ENCODE measurements at regions not wholly inside any gene's neighbourhood (a gene's known extent, or its start where the extent isn't known, plus 50 kb on each side); places are given as distances from the start of the nearest gene placed in this dataset.
A peak's percentile ranks its signal among the peaks of the same experiment; 100 is the strongest.

GRCh38 chr20:39939241-39939865, 749.7 kb downstream of the MAFB start:
- H3K36me3 ChIP-seq (ENCODE audit: insufficient read depth) = no peaks in the 10 kb centered on the region
- H3K27ac Mint-ChIP-seq = peak overlapping the region; percentile 30; the same call in 1 of the 2 replicates
- peaks cover 2% of the 10 kb centered on the region; the same call in 1 of the 3 replicates for H3K36me3 Mint-ChIP-seq (ENCODE audit: low read depth)
- H4K20me1 ChIP-seq (replicated peaks; ENCODE audit: insufficient read depth) = no peaks in the 10 kb centered on the region
- H3K4me2 ChIP-seq = no peak overlapping the region
- H3K4me3 ChIP-seq = no peak overlapping the region
- DNase-seq (ENCODE audit: low spot score) = no peak
- TF ChIP-seq, protein P1, sequence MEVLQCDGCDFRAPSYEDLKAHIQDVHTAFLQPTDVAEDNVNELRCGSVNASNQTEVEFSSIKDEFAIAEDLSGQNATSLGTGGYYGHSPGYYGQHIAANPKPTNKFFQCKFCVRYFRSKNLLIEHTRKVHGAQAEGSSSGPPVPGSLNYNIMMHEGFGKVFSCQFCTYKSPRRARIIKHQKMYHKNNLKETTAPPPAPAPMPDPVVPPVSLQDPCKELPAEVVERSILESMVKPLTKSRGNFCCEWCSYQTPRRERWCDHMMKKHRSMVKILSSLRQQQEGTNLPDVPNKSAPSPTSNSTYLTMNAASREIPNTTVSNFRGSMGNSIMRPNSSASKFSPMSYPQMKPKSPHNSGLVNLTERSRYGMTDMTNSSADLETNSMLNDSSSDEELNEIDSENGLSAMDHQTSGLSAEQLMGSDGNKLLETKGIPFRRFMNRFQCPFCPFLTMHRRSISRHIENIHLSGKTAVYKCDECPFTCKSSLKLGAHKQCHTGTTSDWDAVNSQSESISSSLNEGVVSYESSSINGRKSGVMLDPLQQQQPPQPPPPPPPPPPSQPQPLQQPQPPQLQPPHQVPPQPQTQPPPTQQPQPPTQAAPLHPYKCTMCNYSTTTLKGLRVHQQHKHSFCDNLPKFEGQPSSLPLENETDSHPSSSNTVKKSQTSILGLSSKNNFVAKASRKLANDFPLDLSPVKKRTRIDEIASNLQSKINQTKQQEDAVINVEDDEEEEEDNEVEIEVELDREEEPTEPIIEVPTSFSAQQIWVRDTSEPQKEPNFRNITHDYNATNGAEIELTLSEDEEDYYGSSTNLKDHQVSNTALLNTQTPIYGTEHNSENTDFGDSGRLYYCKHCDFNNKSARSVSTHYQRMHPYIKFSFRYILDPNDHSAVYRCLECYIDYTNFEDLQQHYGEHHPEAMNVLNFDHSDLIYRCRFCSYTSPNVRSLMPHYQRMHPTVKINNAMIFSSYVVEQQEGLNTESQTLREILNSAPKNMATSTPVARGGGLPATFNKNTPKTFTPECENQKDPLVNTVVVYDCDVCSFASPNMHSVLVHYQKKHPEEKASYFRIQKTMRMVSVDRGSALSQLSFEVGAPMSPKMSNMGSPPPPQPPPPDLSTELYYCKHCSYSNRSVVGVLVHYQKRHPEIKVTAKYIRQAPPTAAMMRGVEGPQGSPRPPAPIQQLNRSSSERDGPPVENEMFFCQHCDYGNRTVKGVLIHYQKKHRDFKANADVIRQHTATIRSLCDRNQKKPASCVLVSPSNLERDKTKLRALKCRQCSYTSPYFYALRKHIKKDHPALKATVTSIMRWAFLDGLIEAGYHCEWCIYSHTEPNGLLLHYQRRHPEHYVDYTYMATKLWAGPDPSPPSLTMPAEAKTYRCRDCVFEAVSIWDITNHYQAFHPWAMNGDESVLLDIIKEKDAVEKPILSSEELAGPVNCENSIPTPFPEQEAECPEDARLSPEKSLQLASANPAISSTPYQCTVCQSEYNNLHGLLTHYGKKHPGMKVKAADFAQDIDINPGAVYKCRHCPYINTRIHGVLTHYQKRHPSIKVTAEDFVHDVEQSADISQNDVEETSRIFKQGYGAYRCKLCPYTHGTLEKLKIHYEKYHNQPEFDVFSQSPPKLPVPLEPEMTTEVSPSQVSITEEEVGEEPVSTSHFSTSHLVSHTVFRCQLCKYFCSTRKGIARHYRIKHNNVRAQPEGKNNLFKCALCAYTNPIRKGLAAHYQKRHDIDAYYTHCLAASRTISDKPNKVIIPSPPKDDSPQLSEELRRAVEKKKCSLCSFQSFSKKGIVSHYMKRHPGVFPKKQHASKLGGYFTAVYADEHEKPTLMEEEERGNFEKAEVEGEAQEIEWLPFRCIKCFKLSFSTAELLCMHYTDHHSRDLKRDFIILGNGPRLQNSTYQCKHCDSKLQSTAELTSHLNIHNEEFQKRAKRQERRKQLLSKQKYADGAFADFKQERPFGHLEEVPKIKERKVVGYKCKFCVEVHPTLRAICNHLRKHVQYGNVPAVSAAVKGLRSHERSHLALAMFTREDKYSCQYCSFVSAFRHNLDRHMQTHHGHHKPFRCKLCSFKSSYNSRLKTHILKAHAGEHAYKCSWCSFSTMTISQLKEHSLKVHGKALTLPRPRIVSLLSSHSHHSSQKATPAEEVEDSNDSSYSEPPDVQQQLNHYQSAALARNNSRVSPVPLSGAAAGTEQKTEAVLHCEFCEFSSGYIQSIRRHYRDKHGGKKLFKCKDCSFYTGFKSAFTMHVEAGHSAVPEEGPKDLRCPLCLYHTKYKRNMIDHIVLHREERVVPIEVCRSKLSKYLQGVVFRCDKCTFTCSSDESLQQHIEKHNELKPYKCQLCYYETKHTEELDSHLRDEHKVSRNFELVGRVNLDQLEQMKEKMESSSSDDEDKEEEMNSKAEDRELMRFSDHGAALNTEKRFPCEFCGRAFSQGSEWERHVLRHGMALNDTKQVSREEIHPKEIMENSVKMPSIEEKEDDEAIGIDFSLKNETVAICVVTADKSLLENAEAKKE (CRISPR knock-in tag; IDR thresholded peaks at IDR 0.05) = no peak
- TF ChIP-seq EZH2phosphoT487 (IDR thresholded peaks at IDR 0.05; ENCODE audit: unreplicated experiment) (no peak), JUNB (IDR thresholded peaks at IDR 0.05; ENCODE audit: unreplicated experiment) (no peak), STAT1 (IDR thresholded peaks at IDR 0.05; ENCODE audit: unreplicated experiment) (no peak), POLR2AphosphoS5 (IDR thresholded peaks at IDR 0.05; ENCODE audit: low read depth) (no peak), ZNF114 (CRISPR knock-in tag; IDR thresholded peaks at IDR 0.05) (no peak), EZH2 (IDR thresholded peaks at IDR 0.05; ENCODE audit: low read depth, unreplicated experiment) (no peak), REST (IDR thresholded peaks at IDR 0.05; ENCODE audit: unreplicated experiment) (no peak)
- TF ChIP-seq, protein P2, sequence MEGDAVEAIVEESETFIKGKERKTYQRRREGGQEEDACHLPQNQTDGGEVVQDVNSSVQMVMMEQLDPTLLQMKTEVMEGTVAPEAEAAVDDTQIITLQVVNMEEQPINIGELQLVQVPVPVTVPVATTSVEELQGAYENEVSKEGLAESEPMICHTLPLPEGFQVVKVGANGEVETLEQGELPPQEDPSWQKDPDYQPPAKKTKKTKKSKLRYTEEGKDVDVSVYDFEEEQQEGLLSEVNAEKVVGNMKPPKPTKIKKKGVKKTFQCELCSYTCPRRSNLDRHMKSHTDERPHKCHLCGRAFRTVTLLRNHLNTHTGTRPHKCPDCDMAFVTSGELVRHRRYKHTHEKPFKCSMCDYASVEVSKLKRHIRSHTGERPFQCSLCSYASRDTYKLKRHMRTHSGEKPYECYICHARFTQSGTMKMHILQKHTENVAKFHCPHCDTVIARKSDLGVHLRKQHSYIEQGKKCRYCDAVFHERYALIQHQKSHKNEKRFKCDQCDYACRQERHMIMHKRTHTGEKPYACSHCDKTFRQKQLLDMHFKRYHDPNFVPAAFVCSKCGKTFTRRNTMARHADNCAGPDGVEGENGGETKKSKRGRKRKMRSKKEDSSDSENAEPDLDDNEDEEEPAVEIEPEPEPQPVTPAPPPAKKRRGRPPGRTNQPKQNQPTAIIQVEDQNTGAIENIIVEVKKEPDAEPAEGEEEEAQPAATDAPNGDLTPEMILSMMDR (conservative IDR thresholded peaks at IDR 0.05; ENCODE audit: low read depth in 2 of 2) = no peak
- TF ChIP-seq, protein P3, sequence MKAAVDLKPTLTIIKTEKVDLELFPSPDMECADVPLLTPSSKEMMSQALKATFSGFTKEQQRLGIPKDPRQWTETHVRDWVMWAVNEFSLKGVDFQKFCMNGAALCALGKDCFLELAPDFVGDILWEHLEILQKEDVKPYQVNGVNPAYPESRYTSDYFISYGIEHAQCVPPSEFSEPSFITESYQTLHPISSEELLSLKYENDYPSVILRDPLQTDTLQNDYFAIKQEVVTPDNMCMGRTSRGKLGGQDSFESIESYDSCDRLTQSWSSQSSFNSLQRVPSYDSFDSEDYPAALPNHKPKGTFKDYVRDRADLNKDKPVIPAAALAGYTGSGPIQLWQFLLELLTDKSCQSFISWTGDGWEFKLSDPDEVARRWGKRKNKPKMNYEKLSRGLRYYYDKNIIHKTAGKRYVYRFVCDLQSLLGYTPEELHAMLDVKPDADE (IDR thresholded peaks at IDR 0.05) = no peak
- H3K27ac ChIP-seq (ENCODE audit: low read depth) = no peak overlapping the region
- no peaks in the 10 kb centered on the region for H3K27me3 Mint-ChIP-seq (ENCODE audit: insufficient read depth, low read depth, poor library complexity)
- H2AFZ ChIP-seq = no peak overlapping the region
- ATAC-seq = no peak
- no peaks in the 10 kb centered on the region for H3K27me3 ChIP-seq (ENCODE audit: insufficient read depth)
- H3K4me1 ChIP-seq (ENCODE audit: insufficient read depth) = 0 out of 2 replicates have a peak, but pooled peaks cover 3% of the 10 kb centered on the region
- no peaks in the 10 kb centered on the region for H3F3A ChIP-seq (replicated peaks; ENCODE audit: low read depth)
- peaks cover 8% of the 10 kb centered on the region; the same call in 1 of the 2 replicates for H3K9me2 ChIP-seq (ENCODE audit: insufficient read depth)
- H3K9me3 Mint-ChIP-seq = no peaks in the 10 kb centered on the region
- no peaks in the 10 kb centered on the region for H3K4me1 Mint-ChIP-seq
- H3K4me3 Mint-ChIP-seq = no peak overlapping the region
- no peaks in the 10 kb centered on the region for H3K79me2 ChIP-seq (replicated peaks; ENCODE audit: insufficient read depth)
